Caco-2 (cell line): ENCODE measurements at regions not wholly inside any gene's neighbourhood (a gene's known extent, or its start where the extent isn't known, plus 50 kb on each side); places are given as distances from the start of the nearest gene placed in this dataset.

ENCODE experiments used
- BruUV-seq: library from RNA; stranded (reverse); fragments of 400-500 nt; replicated peaks from 2 replicates; lab custom pipeline; 2021; lab: Mats Ljungman, UMichigan
- CTCF ChIA-PET: fragments of 300-600 bp; sonication (Branson Sonifier 250); formaldehyde crosslinking; loops from one replicate; lab custom pipeline; 2022; ENCODE audit warnings: antibody characterized with exemption; lab: Charles Lee
- POLR2A ChIA-PET: fragments of 300-600 bp; sonication (Branson Sonifier 250); formaldehyde crosslinking; loops from one replicate; lab custom pipeline; 2022; ENCODE audit warnings: antibody characterized with exemption; lab: Charles Lee
- DNase-seq, 2 experiments: peaks; one replicate each; pipeline versions ENCODE4 v3.0.0 to v3.0.0-alpha.2; 2020 to 2022
- H3K27me3 ChIP-seq: replicated peaks from 2 replicates; pipeline ENCODE4 v1.6.0; 2011; ENCODE audit warnings: low read length; ENCODE audit not compliant: control insufficient read depth, insufficient read depth
- H3K36me3 ChIP-seq: 2 replicates; pipeline ENCODE4 v1.5.1; 2011; ENCODE audit warnings: low read length; ENCODE audit not compliant: control insufficient read depth, insufficient read depth
- H3K4me1 ChIP-seq: fragments of 250-450 bp; sonication (Bioruptor Pico); 2 replicates; pipeline ENCODE4 v1.5.1; 2020; ENCODE audit warnings: mild to moderate bottlenecking
- H3K4me3 ChIP-seq: 2 replicates; pipeline ENCODE4 v1.5.1; 2011; ENCODE audit warnings: low read depth, mild to moderate bottlenecking, control low read depth, low read length
- H3K9me3 ChIP-seq: fragments of 250-450 bp; sonication (Bioruptor Pico); 2 replicates; pipeline ENCODE4 v1.5.1; 2020; ENCODE audit warnings: mild to moderate bottlenecking, moderate library complexity
- H3K27ac Mint-ChIP-seq: one replicate; pipeline ENCODE4 v1.8.0; 2022; ENCODE audit warnings: mixed read lengths; ENCODE audit not compliant: unreplicated experiment
- H3K27me3 Mint-ChIP-seq: one replicate; pipeline ENCODE4 v1.8.0; 2022; ENCODE audit warnings: mixed read lengths; ENCODE audit not compliant: insufficient read depth, unreplicated experiment
- H3K36me3 Mint-ChIP-seq: one replicate; pipeline ENCODE4 v1.8.0; 2022; ENCODE audit warnings: mild to moderate bottlenecking, mixed read lengths; ENCODE audit not compliant: insufficient read depth, unreplicated experiment
- H3K4me1 Mint-ChIP-seq: one replicate; pipeline ENCODE4 v1.8.0; 2022; ENCODE audit warnings: low read depth, mixed read lengths; ENCODE audit not compliant: unreplicated experiment
- H3K4me3 Mint-ChIP-seq: one replicate; pipeline ENCODE4 v1.8.0; 2022; ENCODE audit warnings: mild to moderate bottlenecking, moderate library complexity, mixed read lengths; ENCODE audit not compliant: unreplicated experiment
- H3K9me3 Mint-ChIP-seq: one replicate; pipeline ENCODE4 v1.8.0; 2022; ENCODE audit warnings: mixed read lengths; ENCODE audit not compliant: unreplicated experiment
- intact Hi-C: fragments of 100-400 bp; cut with micrococcal nuclease; formaldehyde crosslinking; loops from one replicate; pipeline ENCODE4 v1.10.0; 2022; ENCODE audit not compliant: unreplicated experiment
- TF ChIP-seq, protein P1 (sequence below), 2 experiments: fragments of 200-600 bp in 1 of 2; IDR thresholded peaks; 1 replicate in 1 of 2; 2 replicates in 1 of 2; pipeline versions ENCODE4 v1.5.1 to v1.8.0; 2011 to 2022; ENCODE audit warnings: antibody characterized with exemption in 1 of 2, control low read depth in 1 of 2, inconsistent platforms in 1 of 2, low read depth in 1 of 2, low read length in 1 of 2, mild to moderate bottlenecking in 1 of 2, moderate library complexity in 1 of 2; ENCODE audit not compliant: insufficient read depth in 1 of 2, severe bottlenecking in 1 of 2, unreplicated experiment in 1 of 2

- H3K36me3 ChIP-seq: no peaks in the 10 kb centered on the region
- no peaks in the 10 kb centered on the region for H3K4me1 Mint-ChIP-seq
- H3K4me3 Mint-ChIP-seq: no peak overlapping the region
- H3K36me3 Mint-ChIP-seq: no peaks in the 10 kb centered on the region
- no peak for DNase-seq
- CTCF ChIA-PET: no interaction called here
- TF ChIP-seq, protein P1, sequence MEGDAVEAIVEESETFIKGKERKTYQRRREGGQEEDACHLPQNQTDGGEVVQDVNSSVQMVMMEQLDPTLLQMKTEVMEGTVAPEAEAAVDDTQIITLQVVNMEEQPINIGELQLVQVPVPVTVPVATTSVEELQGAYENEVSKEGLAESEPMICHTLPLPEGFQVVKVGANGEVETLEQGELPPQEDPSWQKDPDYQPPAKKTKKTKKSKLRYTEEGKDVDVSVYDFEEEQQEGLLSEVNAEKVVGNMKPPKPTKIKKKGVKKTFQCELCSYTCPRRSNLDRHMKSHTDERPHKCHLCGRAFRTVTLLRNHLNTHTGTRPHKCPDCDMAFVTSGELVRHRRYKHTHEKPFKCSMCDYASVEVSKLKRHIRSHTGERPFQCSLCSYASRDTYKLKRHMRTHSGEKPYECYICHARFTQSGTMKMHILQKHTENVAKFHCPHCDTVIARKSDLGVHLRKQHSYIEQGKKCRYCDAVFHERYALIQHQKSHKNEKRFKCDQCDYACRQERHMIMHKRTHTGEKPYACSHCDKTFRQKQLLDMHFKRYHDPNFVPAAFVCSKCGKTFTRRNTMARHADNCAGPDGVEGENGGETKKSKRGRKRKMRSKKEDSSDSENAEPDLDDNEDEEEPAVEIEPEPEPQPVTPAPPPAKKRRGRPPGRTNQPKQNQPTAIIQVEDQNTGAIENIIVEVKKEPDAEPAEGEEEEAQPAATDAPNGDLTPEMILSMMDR (IDR thresholded peaks at IDR 0.05; ENCODE audit: insufficient read depth in 1 of 2, low read depth in 1 of 2, low read length in 1 of 2, severe bottlenecking in 1 of 2, unreplicated experiment in 1 of 2): no peak
- BruUV-seq: no TSS peak
- intact Hi-C loops: no loop called here
- no peaks in the 10 kb centered on the region for H3K9me3 ChIP-seq
- no peaks in the 10 kb centered on the region for H3K4me1 ChIP-seq
- no peaks in the 10 kb centered on the region for H3K27me3 Mint-ChIP-seq
- H3K27ac Mint-ChIP-seq: no peak overlapping the region
- H3K4me3 ChIP-seq: no peak overlapping the region
- POLR2A ChIA-PET: no interaction called here
- no peaks in the 10 kb centered on the region for H3K27me3 ChIP-seq
- H3K9me3 Mint-ChIP-seq: no peaks in the 10 kb centered on the region
These were observed 349.1 kb downstream of the PCDH10 start for GRCh38 chr4:133498149-133498548.

DNA sequence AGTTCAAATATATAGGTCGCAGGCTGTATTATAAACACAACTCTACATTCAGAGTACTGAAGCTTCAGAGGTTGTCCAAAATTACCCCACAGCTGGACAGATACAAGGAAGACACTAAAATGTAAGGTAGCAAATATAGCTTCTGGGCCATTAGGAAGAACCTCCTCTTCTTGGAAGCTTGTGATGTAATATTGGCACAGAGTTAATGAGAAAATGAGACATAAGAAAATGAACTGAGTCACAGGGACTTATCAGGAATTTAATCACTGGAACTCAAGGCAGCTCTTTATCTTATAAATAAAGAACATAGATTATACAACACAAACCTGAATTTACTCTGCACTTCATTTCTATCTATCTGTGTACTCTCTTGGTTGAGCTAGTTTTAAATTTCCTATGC lies 344.7 kb downstream of the PCDH10 start:
- H3K4me3 ChIP-seq: no peak overlapping the region
- no peaks in the 10 kb centered on the region for H3K27me3 ChIP-seq
- ChIA-PET POLR2A (no interaction called here), CTCF (no interaction called here)
- DNase-seq: no peak
- TF ChIP-seq, protein P1 (IDR thresholded peaks at IDR 0.05; ENCODE audit: insufficient read depth in 1 of 2, low read depth in 1 of 2, low read length in 1 of 2, severe bottlenecking in 1 of 2, unreplicated experiment in 1 of 2): no peak
- H3K9me3 Mint-ChIP-seq: no peaks in the 10 kb centered on the region
- no peaks in the 10 kb centered on the region for H3K9me3 ChIP-seq
- no peaks in the 10 kb centered on the region for H3K4me1 Mint-ChIP-seq
- no peaks in the 10 kb centered on the region for H3K36me3 ChIP-seq
- H3K27me3 Mint-ChIP-seq: no peaks in the 10 kb centered on the region
- H3K36me3 Mint-ChIP-seq: no peaks in the 10 kb centered on the region
- H3K4me1 ChIP-seq: no peaks in the 10 kb centered on the region
- intact Hi-C loops: no loop called here
- no peak overlapping the region for H3K4me3 Mint-ChIP-seq
- BruUV-seq: no TSS peak
- H3K27ac Mint-ChIP-seq: no peak overlapping the region

- BruUV-seq: no TSS peak
- intact Hi-C loops: no loop called here
- Mint-ChIP-seq H3K27me3 (no peaks in the 10 kb centered on the region), H3K27ac (no peak overlapping the region), H3K9me3 (no peaks in the 10 kb centered on the region), H3K36me3 (no peaks in the 10 kb centered on the region), H3K4me3 (no peak overlapping the region), H3K4me1 (no peaks in the 10 kb centered on the region)
- Histone ChIP-seq H3K36me3 (no peaks in the 10 kb centered on the region), H3K4me3 (no peak overlapping the region), H3K27me3 (no peaks in the 10 kb centered on the region), H3K4me1 (no peaks in the 10 kb centered on the region), H3K9me3 (no peaks in the 10 kb centered on the region)
- CTCF ChIA-PET: no interaction called here
- TF ChIP-seq, protein P1 (IDR thresholded peaks at IDR 0.05; ENCODE audit: insufficient read depth in 1 of 2, low read depth in 1 of 2, low read length in 1 of 2, severe bottlenecking in 1 of 2, unreplicated experiment in 1 of 2): no peak
- DNase-seq: no peak
- POLR2A ChIA-PET: no interaction called here
These were observed 344.1 kb downstream of the PCDH10 start for GRCh38 chr4:133493241-133493640.
